GM13977 (cell line): ENCODE measurements at regions not wholly inside any gene's neighbourhood (a gene's known extent, or its start where the extent isn't known, plus 50 kb on each side); places are given as distances from the start of the nearest gene placed in this dataset.

Experiments used
- DNase-seq: peaks from one replicate; pipeline ENCODE4 v3.0.0; 2012; ENCODE audit warnings: low spot score
- in situ Hi-C: fragments of 300-500 bp; cut with MboI; formaldehyde crosslinking; loops from one replicate; pipeline ENCODE4 v1.12.0; 2022; ENCODE audit warnings: low sequenced_read_pairs, low pct_unique_long_range_greater_than_20kb, mixed read lengths, inconsistent platforms; ENCODE audit not compliant: unreplicated experiment
- TF ChIP-seq, protein P1 (sequence below): IDR thresholded peaks from 2 replicates; pipeline ENCODE4 v1.5.1; 2012; ENCODE audit warnings: mild to moderate bottlenecking, control low read depth; ENCODE audit not compliant: insufficient read depth; ENCODE audit errors: extremely low read depth, missing control alignments

DNA sequence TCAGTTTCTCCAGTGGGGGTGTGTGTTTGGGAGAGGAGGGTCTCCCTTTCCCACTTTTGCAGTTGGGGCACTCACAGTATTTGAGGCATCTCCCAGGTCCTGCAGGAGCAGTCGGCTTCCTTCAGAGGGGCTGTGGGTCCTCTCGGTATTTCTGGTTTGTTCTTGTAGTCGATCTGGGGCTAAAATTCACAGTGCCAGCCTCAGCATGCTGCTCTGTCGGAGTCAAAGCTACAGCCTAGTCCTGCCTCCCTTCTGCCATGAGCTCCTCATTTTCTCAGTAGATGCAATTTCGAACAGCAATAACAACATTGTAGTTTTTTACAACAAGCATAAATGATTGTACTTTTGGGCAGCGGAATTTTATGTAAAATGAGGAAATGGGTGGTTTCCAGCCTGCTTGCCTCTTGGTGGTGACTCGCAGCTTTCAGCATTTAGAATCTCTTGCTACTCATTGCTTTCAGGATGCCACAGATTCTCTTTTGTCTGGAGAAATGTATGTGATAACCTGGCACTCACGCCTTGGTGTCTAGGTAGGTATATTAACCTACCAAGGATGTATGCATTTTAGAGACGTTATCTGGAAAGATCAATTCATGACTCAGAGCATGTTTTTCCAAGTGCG lies 82.4 kb upstream of the C21orf91 start:
- no peak for DNase-seq
- TF ChIP-seq, protein P1, sequence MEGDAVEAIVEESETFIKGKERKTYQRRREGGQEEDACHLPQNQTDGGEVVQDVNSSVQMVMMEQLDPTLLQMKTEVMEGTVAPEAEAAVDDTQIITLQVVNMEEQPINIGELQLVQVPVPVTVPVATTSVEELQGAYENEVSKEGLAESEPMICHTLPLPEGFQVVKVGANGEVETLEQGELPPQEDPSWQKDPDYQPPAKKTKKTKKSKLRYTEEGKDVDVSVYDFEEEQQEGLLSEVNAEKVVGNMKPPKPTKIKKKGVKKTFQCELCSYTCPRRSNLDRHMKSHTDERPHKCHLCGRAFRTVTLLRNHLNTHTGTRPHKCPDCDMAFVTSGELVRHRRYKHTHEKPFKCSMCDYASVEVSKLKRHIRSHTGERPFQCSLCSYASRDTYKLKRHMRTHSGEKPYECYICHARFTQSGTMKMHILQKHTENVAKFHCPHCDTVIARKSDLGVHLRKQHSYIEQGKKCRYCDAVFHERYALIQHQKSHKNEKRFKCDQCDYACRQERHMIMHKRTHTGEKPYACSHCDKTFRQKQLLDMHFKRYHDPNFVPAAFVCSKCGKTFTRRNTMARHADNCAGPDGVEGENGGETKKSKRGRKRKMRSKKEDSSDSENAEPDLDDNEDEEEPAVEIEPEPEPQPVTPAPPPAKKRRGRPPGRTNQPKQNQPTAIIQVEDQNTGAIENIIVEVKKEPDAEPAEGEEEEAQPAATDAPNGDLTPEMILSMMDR, result no peak
- in situ Hi-C loops, result no loop called here

DNA sequence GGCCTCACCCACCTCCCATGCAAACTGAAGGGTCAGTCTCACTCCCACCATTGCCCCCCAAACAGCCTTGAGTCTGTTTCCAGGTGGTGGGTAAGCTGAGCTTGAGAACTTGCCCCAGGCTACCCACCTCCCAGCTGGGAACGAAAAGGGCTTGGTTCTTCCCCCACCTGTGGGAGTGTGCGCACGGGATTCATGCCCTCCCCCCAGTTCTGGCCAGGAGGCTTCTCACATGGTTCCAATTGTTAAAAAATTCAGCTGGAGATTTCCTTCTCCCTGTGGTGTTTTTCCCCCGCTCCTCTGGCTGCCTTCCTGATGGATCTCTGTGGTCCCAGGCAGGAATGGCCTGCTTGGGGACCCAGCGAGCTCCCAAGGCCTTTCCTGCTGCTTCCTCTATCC lies 81.8 kb upstream of the C21orf91 start:
- in situ Hi-C loops, result no loop called here
- TF ChIP-seq, protein P1, result no peak
- no peak for DNase-seq

DNA sequence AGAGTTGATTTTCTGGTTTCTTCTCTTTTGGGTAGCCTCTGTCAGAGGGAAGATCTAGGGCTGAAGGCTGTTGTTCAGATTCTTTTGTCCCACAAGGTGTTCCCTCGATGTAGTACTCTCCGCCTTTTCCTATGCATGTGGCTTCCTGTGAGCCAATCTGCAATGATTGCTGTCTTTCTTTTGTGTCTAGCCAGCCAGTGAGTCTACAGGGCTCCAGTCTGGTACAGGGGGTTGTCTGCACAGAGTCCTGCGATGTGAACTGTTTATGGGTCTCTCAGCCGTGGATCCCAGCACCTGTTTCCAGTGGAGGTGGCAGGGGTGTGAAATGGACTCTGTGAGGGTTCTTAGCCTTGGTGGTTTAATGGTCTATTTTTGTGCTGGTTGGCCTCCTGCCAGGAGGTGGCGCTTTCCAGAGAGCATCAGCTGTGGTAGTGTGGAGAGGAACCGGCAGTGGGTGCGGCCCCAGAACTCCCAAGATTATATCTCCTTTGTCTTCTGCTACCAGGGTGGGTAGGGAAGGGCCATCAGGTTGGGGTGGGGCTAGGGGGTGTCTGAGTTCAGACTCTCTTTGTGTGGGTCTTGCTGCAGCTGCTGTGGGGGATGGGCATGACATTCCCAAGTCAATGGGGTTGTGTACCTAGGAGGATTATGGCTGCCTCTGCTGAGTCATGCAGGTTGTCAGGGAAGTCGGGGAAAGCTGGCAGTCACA lies 81.3 kb upstream of the C21orf91 start:
- TF ChIP-seq, protein P1, result peak; percentile 12
- in situ Hi-C loops, result no loop called here
- no peak for DNase-seq

DNA sequence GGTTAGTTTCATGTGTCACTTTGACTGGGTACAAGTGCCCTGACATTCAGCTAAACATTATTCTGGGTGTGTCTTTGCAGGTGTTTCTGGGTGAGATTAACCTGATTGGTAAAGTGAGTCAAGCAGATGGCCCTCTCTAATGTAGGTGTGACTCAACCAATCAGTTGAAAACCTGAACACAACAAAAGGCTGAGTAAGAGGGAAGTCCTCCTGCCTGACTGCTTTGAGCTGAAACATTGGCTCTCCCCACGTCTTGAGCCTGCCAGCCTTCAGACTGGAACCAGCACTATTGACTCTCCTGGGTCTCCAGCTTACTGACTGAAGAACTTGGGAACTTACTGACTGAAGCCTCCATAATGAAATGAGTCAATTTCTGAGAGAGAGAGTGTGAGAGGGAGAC lies 70.0 kb upstream of the C21orf91 start:
- no peak for DNase-seq
- in situ Hi-C loops, result no loop called here
- TF ChIP-seq, protein P1, result no peak

DNA sequence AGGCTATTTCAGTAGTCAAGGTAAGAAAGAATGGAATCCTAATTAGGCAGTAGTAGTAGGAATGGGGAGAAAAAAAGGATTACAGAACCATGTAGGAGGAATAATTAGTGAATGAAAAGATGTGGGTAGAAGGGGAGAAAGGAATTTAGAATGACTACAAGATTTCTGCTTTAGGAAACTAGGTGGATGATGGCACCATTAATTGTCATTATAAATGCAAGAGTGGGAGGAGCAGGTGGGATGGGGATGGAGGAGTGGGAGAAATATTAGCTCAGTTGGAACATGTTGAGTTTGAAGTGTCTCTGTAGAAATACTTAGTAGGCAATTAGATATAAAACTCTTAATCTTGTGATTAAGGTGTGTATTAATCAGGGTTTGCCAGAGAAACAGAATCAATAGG lies 50.0 kb upstream of the C21orf91 start:
- TF ChIP-seq, protein P1, result no peak
- no peak for DNase-seq
- in situ Hi-C loops, result no loop called here
